Muscle of leg (tissue), 3 donors: ENCODE measurements at regions not wholly inside any gene's neighbourhood (a gene's known extent, or its start where the extent isn't known, plus 50 kb on each side); places are given as distances from the start of the nearest gene placed in this dataset.
A peak's percentile ranks its signal among the peaks of the same experiment; 100 is the strongest.
"Not testable (repeated sequence)": the region's sequence is repeated elsewhere in the genome, so short reads cannot be mapped to it uniquely, and the experiment has no call there.

Experiments used
- DNase-seq: peaks from one replicate; pipeline ENCODE4 v3.0.0; 2013
- H3K27ac ChIP-seq: one replicate; pipeline ENCODE4 v1.5.1; 2013; ENCODE audit warnings: mild to moderate bottlenecking, low read length, control low read depth
- H3K27me3 ChIP-seq: one replicate; pipeline ENCODE4 v1.6.1; 2013; ENCODE audit warnings: low read length; ENCODE audit not compliant: control insufficient read depth, insufficient read depth
- H3K36me3 ChIP-seq: one replicate; pipeline ENCODE4 v1.6.1; 2013; ENCODE audit warnings: low read length; ENCODE audit not compliant: control insufficient read depth, insufficient read depth
- H3K4me1 ChIP-seq: one replicate; pipeline ENCODE4 v1.6.1; 2013; ENCODE audit warnings: low read length; ENCODE audit not compliant: control insufficient read depth, insufficient read depth
- H3K4me3 ChIP-seq: one replicate; pipeline ENCODE4 v1.5.1; 2013; ENCODE audit warnings: low read length, control low read depth
- H3K9me3 ChIP-seq: replicated peaks from 2 replicates; pipeline ENCODE4 v1.6.1; 2013; ENCODE audit warnings: low read depth, low read length; ENCODE audit not compliant: control insufficient read depth
- WGBS: methylation state at CpG from one replicate; pipeline ENCODE4 v1.1.5; 2013; ENCODE audit warnings: missing lambda C conversion rate; ENCODE audit not compliant: insufficient coverage; 5-methylcytosine and 5-hydroxymethylcytosine counted together

- H3K27ac ChIP-seq = no peak overlapping the region
- H3K4me3 ChIP-seq = no peak overlapping the region
- no CpG with 5 or more reads among the region's 1 CpG for WGBS
- no peaks in the 10 kb centered on the region for H3K27me3 ChIP-seq
- H3K4me1 ChIP-seq = no peaks in the 10 kb centered on the region
- no peaks in the 10 kb centered on the region for H3K9me3 ChIP-seq
- no peaks in the 10 kb centered on the region for H3K36me3 ChIP-seq
- DNase-seq = no peak
These were observed 59.4 kb upstream of the H2AZ1 start for GRCh38 chr4:100009490-100009889.

GRCh38 chr4:100008048-100008447 is 58.0 kb upstream of the H2AZ1 start:
- peak; percentile 3 for DNase-seq
- WGBS = no CpG with 5 or more reads among the region's 1 CpG

GRCh38 chr4:100006161-100006560 is 56.1 kb upstream of the H2AZ1 start:
- not testable (repeated sequence) for H3K27ac ChIP-seq, H3K36me3 ChIP-seq, H3K27me3 ChIP-seq, H3K4me1 ChIP-seq, H3K4me3 ChIP-seq, H3K9me3 ChIP-seq, DNase-seq
- no CpG with 5 or more reads among the region's 23 CpGs for WGBS

More at GRCh38 chr4:100008048-100008447, 58.0 kb upstream of the H2AZ1 start:
- Histone ChIP-seq H3K9me3 (no peaks in the 10 kb centered on the region), H3K27me3 (no peaks in the 10 kb centered on the region), H3K4me3 (no peak overlapping the region), H3K27ac (no peak overlapping the region), H3K4me1 (no peaks in the 10 kb centered on the region), H3K36me3 (no peaks in the 10 kb centered on the region)
